Keratinocyte (primary cell): ENCODE measurements at regions not wholly inside any gene's neighbourhood (a gene's known extent, or its start where the extent isn't known, plus 50 kb on each side); places are given as distances from the start of the nearest gene placed in this dataset.

ENCODE experiments used
- DNase-seq: peaks from one replicate; pipeline ENCODE4 v3.0.0-alpha.2; 2011; ENCODE audit warnings: low read depth, missing footprints, low spot score
- FAIRE-seq: peaks from 2 replicates; lab custom pipeline; 2011; peaks lifted over from hg19 to GRCh38; lab: Jason Lieb, UNC
- H2AFZ ChIP-seq: 2 replicates; pipeline ENCODE4 v1.6.0; 2012; ENCODE audit warnings: low read length, control low read depth, inconsistent platforms; ENCODE audit not compliant: control insufficient read depth
- H3K27ac ChIP-seq: 2 replicates; pipeline ENCODE4 v1.5.1; 2011; ENCODE audit warnings: low read length; ENCODE audit not compliant: control insufficient read depth, insufficient read depth
- H3K27me3 ChIP-seq: 3 replicates; pipeline ENCODE4 v1.6.0; 2011; ENCODE audit warnings: low read length; ENCODE audit not compliant: control insufficient read depth, insufficient read depth; ENCODE audit errors: extremely low read depth
- H3K36me3 ChIP-seq, 2 experiments: 2 replicates in 1 of 2; 3 replicates in 1 of 2; pipeline ENCODE4 v1.5.1; 2011; ENCODE audit warnings: low read length in 2 of 2, mild to moderate bottlenecking in 1 of 2; ENCODE audit not compliant: control insufficient read depth in 2 of 2, insufficient read depth in 2 of 2; ENCODE audit errors: extremely low read depth in 1 of 2
- H3K4me1 ChIP-seq: 3 replicates; pipeline ENCODE4 v1.5.1; 2011; ENCODE audit warnings: low read length; ENCODE audit not compliant: control insufficient read depth, insufficient read depth; ENCODE audit errors: extremely low read depth
- H3K4me2 ChIP-seq: 3 replicates; pipeline ENCODE4 v1.6.0; 2011; ENCODE audit warnings: low read depth, low read length; ENCODE audit not compliant: control insufficient read depth, insufficient read depth; ENCODE audit errors: extremely low read depth
- H3K4me3 ChIP-seq, 3 experiments: fragments of 200-600 bp in 1 of 3; sonication (generic) in 1 of 3; 2 replicates in 2 of 3; 3 replicates in 1 of 3; pipeline ENCODE4 v1.5.1; 2011 to 2016; ENCODE audit warnings: low read length in 3 of 3, mild to moderate bottlenecking in 3 of 3, control low read depth in 2 of 3, inconsistent platforms in 1 of 3, low read depth in 1 of 3, mixed read lengths in 1 of 3, mixed run types in 1 of 3, moderate library complexity in 1 of 3; ENCODE audit not compliant: control insufficient read depth in 2 of 3, insufficient read depth in 2 of 3; ENCODE audit errors: extremely low read depth in 1 of 3
- H3K79me2 ChIP-seq: 2 replicates; pipeline ENCODE4 v1.6.0; 2012; ENCODE audit warnings: low read length; ENCODE audit not compliant: control insufficient read depth, insufficient read depth
- H3K9ac ChIP-seq: 3 replicates; pipeline ENCODE4 v1.6.0; 2011; ENCODE audit warnings: low read length; ENCODE audit not compliant: control insufficient read depth, insufficient read depth; ENCODE audit errors: extremely low read depth
- H3K9me1 ChIP-seq: 3 replicates; pipeline ENCODE4 v1.6.0; 2011; ENCODE audit warnings: low read length; ENCODE audit not compliant: control insufficient read depth, insufficient read depth; ENCODE audit errors: extremely low read depth
- H3K9me3 ChIP-seq: 2 replicates; pipeline ENCODE4 v1.5.1; 2012; ENCODE audit warnings: low read depth, low read length; ENCODE audit not compliant: control insufficient read depth
- H4K20me1 ChIP-seq: 3 replicates; pipeline ENCODE4 v1.6.0; 2011; ENCODE audit warnings: low read length; ENCODE audit not compliant: control insufficient read depth, insufficient read depth; ENCODE audit errors: extremely low read depth
- EZH2 ChIP-seq: IDR thresholded peaks from one replicate; pipeline ENCODE4 v1.6.1; 2012; ENCODE audit warnings: inconsistent platforms, mild to moderate bottlenecking, low read length, moderate library complexity
- dilution Hi-C: fragments of 300-500 bp; cut with MboI; formaldehyde crosslinking; loops from one replicate; pipeline ENCODE4 v1.7.0; 2020; ENCODE audit warnings: low sequenced_read_pairs; ENCODE audit not compliant: extremely low pct_ligation_motif_present
- TF ChIP-seq, protein P1 (sequence below), 3 experiments: IDR thresholded peaks in 1 of 3; conservative IDR thresholded peaks in 1 of 3; optimal IDR thresholded peaks in 1 of 3; 2 replicates in 2 of 3; 3 replicates in 1 of 3; pipeline versions ENCODE3 to v1.5.1; 2011; ENCODE audit warnings: low read length in 3 of 3, mild to moderate bottlenecking in 3 of 3, moderate library complexity in 2 of 3, control low read depth in 1 of 3, inconsistent platforms in 1 of 3; ENCODE audit not compliant: insufficient read depth in 2 of 3; ENCODE audit errors: extremely low read depth in 1 of 3

DNA sequence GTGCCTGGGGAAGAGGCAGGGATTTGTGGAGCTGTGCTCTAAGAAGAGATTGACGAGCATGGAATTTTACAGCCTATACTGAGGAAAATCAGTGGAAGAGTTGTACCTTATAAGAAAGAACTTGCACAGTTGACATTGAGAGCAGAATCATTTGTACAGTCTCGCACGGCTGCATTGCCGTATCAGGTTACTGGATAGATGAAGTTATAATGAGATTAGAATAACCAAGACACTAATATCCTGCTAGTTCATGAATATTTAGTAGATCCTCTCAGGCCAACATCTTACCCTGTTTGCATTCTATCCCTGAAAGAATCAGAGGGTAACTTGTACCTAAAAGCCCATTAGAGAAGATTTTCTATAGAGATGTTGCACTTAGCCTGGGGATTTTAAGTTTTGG, 447.1 kb downstream of the PREX1 start:
- FAIRE-seq (no peak), DNase-seq (no peak)
- Histone ChIP-seq H3K27me3 (no peaks in the 10 kb centered on the region), H3K4me3 (no peak overlapping the region), H3K27ac (no peak overlapping the region), H2AFZ (no peak overlapping the region), H3K9me1 (no peaks in the 10 kb centered on the region), H3K4me1 (no peaks in the 10 kb centered on the region), H3K36me3 (no peaks in the 10 kb centered on the region), H3K9ac (no peak overlapping the region), H3K79me2 (no peaks in the 10 kb centered on the region), H3K4me2 (no peak overlapping the region), H3K9me3 (no peaks in the 10 kb centered on the region), H4K20me1 (no peaks in the 10 kb centered on the region)
- no peak for TF ChIP-seq EZH2
- TF ChIP-seq, protein P1, sequence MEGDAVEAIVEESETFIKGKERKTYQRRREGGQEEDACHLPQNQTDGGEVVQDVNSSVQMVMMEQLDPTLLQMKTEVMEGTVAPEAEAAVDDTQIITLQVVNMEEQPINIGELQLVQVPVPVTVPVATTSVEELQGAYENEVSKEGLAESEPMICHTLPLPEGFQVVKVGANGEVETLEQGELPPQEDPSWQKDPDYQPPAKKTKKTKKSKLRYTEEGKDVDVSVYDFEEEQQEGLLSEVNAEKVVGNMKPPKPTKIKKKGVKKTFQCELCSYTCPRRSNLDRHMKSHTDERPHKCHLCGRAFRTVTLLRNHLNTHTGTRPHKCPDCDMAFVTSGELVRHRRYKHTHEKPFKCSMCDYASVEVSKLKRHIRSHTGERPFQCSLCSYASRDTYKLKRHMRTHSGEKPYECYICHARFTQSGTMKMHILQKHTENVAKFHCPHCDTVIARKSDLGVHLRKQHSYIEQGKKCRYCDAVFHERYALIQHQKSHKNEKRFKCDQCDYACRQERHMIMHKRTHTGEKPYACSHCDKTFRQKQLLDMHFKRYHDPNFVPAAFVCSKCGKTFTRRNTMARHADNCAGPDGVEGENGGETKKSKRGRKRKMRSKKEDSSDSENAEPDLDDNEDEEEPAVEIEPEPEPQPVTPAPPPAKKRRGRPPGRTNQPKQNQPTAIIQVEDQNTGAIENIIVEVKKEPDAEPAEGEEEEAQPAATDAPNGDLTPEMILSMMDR (optimal IDR thresholded peaks at IDR 0.05 in 1 of 3, IDR thresholded peaks at IDR 0.05 in 1 of 3, conservative IDR thresholded peaks at IDR 0.05 in 1 of 3; ENCODE audit: extremely low read depth in 1 of 3, insufficient read depth in 2 of 3, low read length in 3 of 3), result no peak
- dilution Hi-C loops, result no loop called here

DNA sequence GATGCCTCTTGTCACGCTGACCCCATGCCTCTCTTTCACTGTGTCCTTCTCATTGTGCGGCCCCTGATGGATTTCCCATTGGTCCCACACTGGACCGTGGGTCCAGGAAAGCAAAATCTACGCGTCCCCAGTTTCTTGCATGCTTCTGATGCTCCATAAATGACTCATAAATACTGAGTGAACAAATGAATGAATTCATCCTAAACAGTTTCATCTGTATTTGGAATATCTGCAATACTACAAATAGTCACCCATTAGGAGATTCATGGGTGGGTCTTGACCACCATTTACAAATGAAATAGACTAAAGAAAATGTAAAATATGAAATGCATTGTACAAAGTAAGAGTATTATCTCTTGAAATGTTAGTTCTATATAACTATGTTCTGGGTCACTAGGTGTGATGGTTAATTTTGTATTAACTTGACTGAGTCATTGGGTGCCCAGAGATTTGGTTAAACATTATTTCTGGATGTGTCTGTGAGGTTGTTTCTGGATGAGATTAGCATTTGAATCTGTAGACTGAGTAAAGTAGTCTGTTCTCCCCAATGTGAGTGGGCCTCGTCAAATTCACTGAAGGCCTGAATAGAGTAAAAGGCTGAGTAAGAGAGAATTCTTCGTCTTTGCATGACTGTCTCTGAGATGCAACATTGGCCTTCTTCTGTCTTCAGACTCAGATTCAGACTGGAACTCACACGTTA, 448.7 kb downstream of the PREX1 start:
- FAIRE-seq, result no peak
- DNase-seq, result no peak

More for the DNA sequence above, 448.7 kb downstream of the PREX1 start:
- no peaks in the 10 kb centered on the region for H3K9me3 ChIP-seq
- H3K27me3 ChIP-seq, result peaks cover 11% of the 10 kb centered on the region
- H2AFZ ChIP-seq, result no peak overlapping the region
- H3K27ac ChIP-seq, result no peak overlapping the region
- H3K4me1 ChIP-seq, result no peaks in the 10 kb centered on the region
- H3K4me2 ChIP-seq, result no peak overlapping the region
- TF ChIP-seq, protein P1 (optimal IDR thresholded peaks at IDR 0.05 in 1 of 3, IDR thresholded peaks at IDR 0.05 in 1 of 3, conservative IDR thresholded peaks at IDR 0.05 in 1 of 3; ENCODE audit: extremely low read depth in 1 of 3, insufficient read depth in 2 of 3, low read length in 3 of 3), result no peak
- no peak for TF ChIP-seq EZH2
- H3K9me1 ChIP-seq, result no peaks in the 10 kb centered on the region
- dilution Hi-C loops, result no loop called here
- no peaks in the 10 kb centered on the region for H3K36me3 ChIP-seq
- H3K4me3 ChIP-seq, result no peak overlapping the region
- no peaks in the 10 kb centered on the region for H4K20me1 ChIP-seq
- H3K79me2 ChIP-seq, result no peaks in the 10 kb centered on the region
- no peak overlapping the region for H3K9ac ChIP-seq
